Liver (tissue), 8 donors: ENCODE measurements at regions not wholly inside any gene's neighbourhood (a gene's known extent, or its start where the extent isn't known, plus 50 kb on each side); places are given as distances from the start of the nearest gene placed in this dataset.

Source experiments
- DNase-seq: peaks from one replicate; pipeline ENCODE4 v3.0.0-alpha.2; 2017; ENCODE audit warnings: low spot score
- H3K27ac ChIP-seq, 2 donors: one replicate each; pipeline ENCODE4 v1.7.0; 2013; ENCODE audit warnings: inconsistent platforms in 2 of 2, low read length in 2 of 2, control low read depth in 1 of 2, low read depth in 1 of 2, mild to moderate bottlenecking in 1 of 2
- H3K27me3 ChIP-seq, 4 donors: one replicate each; pipeline versions ENCODE4 v1.6.1 to v1.7.0; 2013; ENCODE audit warnings: low read length in 3 of 4, inconsistent platforms in 1 of 4, mild to moderate bottlenecking in 1 of 4, moderate library complexity in 1 of 4; ENCODE audit not compliant: control insufficient read depth in 4 of 4, insufficient read depth in 4 of 4
- H3K36me3 ChIP-seq, 4 donors: one replicate each; pipeline versions ENCODE4 v1.6.1 to v1.7.0; 2013; ENCODE audit warnings: low read length in 3 of 4, mild to moderate bottlenecking in 3 of 4, low read depth in 1 of 4, moderate library complexity in 1 of 4; ENCODE audit not compliant: control insufficient read depth in 4 of 4, insufficient read depth in 3 of 4
- H3K4me1 ChIP-seq, 4 donors: one replicate each; pipeline versions ENCODE4 v1.6.1 to v1.7.0; 2013; ENCODE audit warnings: low read length in 3 of 4, mild to moderate bottlenecking in 3 of 4, moderate library complexity in 1 of 4; ENCODE audit not compliant: control insufficient read depth in 4 of 4, insufficient read depth in 4 of 4
- H3K4me3 ChIP-seq, 3 donors: one replicate each; pipeline versions ENCODE4 v1.6.1 to v1.7.0; 2013; ENCODE audit warnings: low read length in 3 of 3, control low read depth in 1 of 3, low read depth in 1 of 3, mild to moderate bottlenecking in 1 of 3
- H3K9ac ChIP-seq, 2 donors: one replicate each; pipeline ENCODE4 v1.7.0; 2013; ENCODE audit warnings: low read length in 2 of 2, mild to moderate bottlenecking in 2 of 2, moderate library complexity in 2 of 2, control low read depth in 1 of 2, low read depth in 1 of 2
- H3K9me3 ChIP-seq, 4 donors: one replicate each; pipeline versions ENCODE4 v1.6.1 to v1.7.0; 2013; ENCODE audit warnings: low read length in 3 of 4; ENCODE audit not compliant: control insufficient read depth in 4 of 4
- ATF3 ChIP-seq: IDR thresholded peaks from 2 replicates; pipeline ENCODE4 v1.6.1; 2016; ENCODE audit warnings: antibody characterized with exemption
- CTCF ChIP-seq: fragments of 150-350 bp; IDR thresholded peaks from 2 replicates; pipeline ENCODE4 v1.5.1; 2017; ENCODE audit warnings: improper control_type of control experiment, low read depth, low read length; ENCODE audit not compliant: missing input control
- FOXA1 ChIP-seq: IDR thresholded peaks from 2 replicates; pipeline ENCODE4 v1.6.1; 2016; ENCODE audit warnings: antibody characterized with exemption
- FOXA2 ChIP-seq: IDR thresholded peaks from 2 replicates; pipeline ENCODE4 v1.6.1; 2016; ENCODE audit warnings: antibody characterized with exemption
- GABPA ChIP-seq, 2 donors: IDR thresholded peaks in 1 of 2; conservative IDR thresholded peaks in 1 of 2; 2 replicates each; pipeline ENCODE4 v1.6.1; 2016; ENCODE audit warnings: antibody characterized with exemption in 2 of 2, mild to moderate bottlenecking in 1 of 2, moderate library complexity in 1 of 2
- HNF4A ChIP-seq, 2 donors: conservative IDR thresholded peaks; 2 replicates each; pipeline ENCODE4 v1.6.1; 2016; ENCODE audit warnings: antibody characterized with exemption in 2 of 2, mild to moderate bottlenecking in 2 of 2
- HNF4G ChIP-seq: IDR thresholded peaks from 2 replicates; pipeline ENCODE4 v1.6.1; 2016; ENCODE audit warnings: antibody characterized with exemption
- JUND ChIP-seq, 2 donors: IDR thresholded peaks; 2 replicates each; pipeline ENCODE4 v1.6.1; 2016; ENCODE audit warnings: antibody characterized with exemption in 2 of 2
- MAX ChIP-seq: IDR thresholded peaks from 2 replicates; pipeline ENCODE4 v1.6.1; 2016; ENCODE audit warnings: antibody characterized with exemption
- NR2F2 ChIP-seq: IDR thresholded peaks from 2 replicates; pipeline ENCODE4 v1.6.1; 2016; ENCODE audit warnings: antibody characterized with exemption
- RAD21 ChIP-seq, 2 donors: IDR thresholded peaks; 2 replicates each; pipeline ENCODE4 v1.6.1; 2016; ENCODE audit warnings: antibody characterized with exemption in 2 of 2, mild to moderate bottlenecking in 2 of 2
- REST ChIP-seq: IDR thresholded peaks from 2 replicates; pipeline ENCODE4 v1.6.1; 2016; ENCODE audit warnings: antibody characterized with exemption, mild to moderate bottlenecking
- RXRA ChIP-seq, 2 donors: IDR thresholded peaks; 2 replicates each; pipeline ENCODE4 v1.6.1; 2017 to 2018; ENCODE audit warnings: antibody characterized with exemption in 2 of 2, mild to moderate bottlenecking in 1 of 2
- SP1 ChIP-seq: IDR thresholded peaks from 2 replicates; pipeline ENCODE4 v1.6.1; 2018; ENCODE audit warnings: antibody characterized with exemption, mild to moderate bottlenecking
- TAF1 ChIP-seq: conservative IDR thresholded peaks from 2 replicates; pipeline ENCODE4 v1.6.1; 2016; ENCODE audit warnings: antibody characterized with exemption, mild to moderate bottlenecking
- YY1 ChIP-seq: IDR thresholded peaks from 2 replicates; pipeline ENCODE4 v1.6.1; 2016; ENCODE audit warnings: antibody characterized with exemption, mild to moderate bottlenecking
- ZBTB33 ChIP-seq: IDR thresholded peaks from 2 replicates; pipeline ENCODE4 v1.6.1; 2016; ENCODE audit warnings: antibody characterized with exemption
- WGBS: extraction: QIAGEN DNeasy Blood & Tissue Kit; methylation state at CpG from one replicate; pipeline ENCODE4 v1.1.7; 2013; 5-methylcytosine and 5-hydroxymethylcytosine counted together
- donor health status: healthy.
- donor health status: healthy.
- donor health status: healthy.
- donor health status: healthy.
- donor health status: healthy.

GRCh38 chr1:118486199-118486598 lies 301.2 kb upstream of the SPAG17 start:
- Histone ChIP-seq H3K4me3 (no peak overlapping the region), H3K36me3 (no peaks in the 10 kb centered on the region), H3K4me1 (no peaks in the 10 kb centered on the region), H3K9me3 (no peaks in the 10 kb centered on the region), H3K27me3 (peaks cover 0 to 3% (median 0%) of the 10 kb centered on the region in 4 donors), H3K27ac (no peak overlapping the region), H3K9ac (no peak overlapping the region)
- no peak for TF ChIP-seq HNF4G
- TF ChIP-seq NR2F2, result no peak
- no peak for TF ChIP-seq GABPA (IDR thresholded peaks at IDR 0.05 in 1 of 2, conservative IDR thresholded peaks at IDR 0.05 in 1 of 2)
- no peak for TF ChIP-seq JUND (IDR thresholded peaks at IDR 0.05)
- no peak for TF ChIP-seq FOXA1
- TF ChIP-seq CTCF, result no peak
- no peak for TF ChIP-seq RAD21 (IDR thresholded peaks at IDR 0.05)
- no peak for TF ChIP-seq ZBTB33
- TF ChIP-seq YY1, result no peak
- TF ChIP-seq RXRA (IDR thresholded peaks at IDR 0.05), result no peak
- no peak for TF ChIP-seq HNF4A (conservative IDR thresholded peaks at IDR 0.05)
- no peak for TF ChIP-seq ATF3
- TF ChIP-seq FOXA2, result no peak
- TF ChIP-seq MAX, result no peak
- no peak for TF ChIP-seq TAF1
- no peak for TF ChIP-seq REST
- no peak for DNase-seq
- 58% methylated on average over 7 of the region's 7 CpGs for WGBS

GRCh38 chr1:118485757-118486156 lies 300.7 kb upstream of the SPAG17 start:
- Histone ChIP-seq H3K9me3 (no peaks in the 10 kb centered on the region), H3K9ac (no peak overlapping the region)
- WGBS, result 55% methylated on average over 1 of the region's 1 CpG

More at GRCh38 chr1:118485757-118486156, 300.7 kb upstream of the SPAG17 start:
- Histone ChIP-seq H3K36me3 (no peaks in the 10 kb centered on the region), H3K4me1 (no peaks in the 10 kb centered on the region), H3K27ac (no peak overlapping the region), H3K27me3 (peaks cover 0 to 3% (median 0%) of the 10 kb centered on the region in 4 donors), H3K4me3 (no peak overlapping the region)
- TF ChIP-seq RXRA (IDR thresholded peaks at IDR 0.05) (no peak), REST (no peak), SP1 (no peak), YY1 (no peak), HNF4A (conservative IDR thresholded peaks at IDR 0.05) (no peak), MAX (no peak), FOXA2 (no peak)
- no peak for DNase-seq
